Cardiac fibroblast (primary cell): ENCODE measurements at regions not wholly inside any gene's neighbourhood (a gene's known extent, or its start where the extent isn't known, plus 50 kb on each side); places are given as distances from the start of the nearest gene placed in this dataset.

ENCODE experiments used
- DNase-seq, 2 donors: peaks; one replicate each; pipeline versions ENCODE4 v3.0.0 to v3.0.0-alpha.2; 2010; ENCODE audit warnings: low read depth in 2 of 2
- H3K4me3 ChIP-seq, 2 donors: replicated peaks in 1 of 2; 1 replicate in 1 of 2; 2 replicates in 1 of 2; pipeline ENCODE4 v1.5.1; 2011; ENCODE audit warnings: low read depth in 2 of 2, low read length in 2 of 2, mild to moderate bottlenecking in 2 of 2, moderate library complexity in 1 of 2
- TF ChIP-seq, protein P1 (sequence below): IDR thresholded peaks from one replicate; pipeline ENCODE4 v1.5.1; 2011; ENCODE audit warnings: low read depth, mild to moderate bottlenecking, low read length, inconsistent platforms

DNA sequence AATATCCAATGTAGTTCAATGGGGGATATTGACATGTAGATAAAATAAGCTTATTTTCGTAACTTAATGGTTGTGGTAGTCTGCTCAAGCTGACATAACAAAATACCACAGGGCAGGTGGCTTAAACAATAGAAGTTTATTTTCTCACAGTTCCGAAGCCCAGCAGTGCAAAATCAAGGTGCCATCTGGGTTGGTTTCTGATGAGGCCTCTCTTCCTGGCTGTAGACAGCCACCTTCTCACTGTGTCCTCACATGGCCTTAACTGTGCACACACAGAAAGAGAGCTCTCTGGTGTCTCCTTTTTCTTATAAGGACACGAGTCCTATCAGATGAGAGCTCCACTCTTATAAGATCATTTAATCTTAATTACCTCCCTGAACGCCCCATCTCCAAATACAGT lies 64.8 kb upstream of the IPO9 start:
- TF ChIP-seq, protein P1, sequence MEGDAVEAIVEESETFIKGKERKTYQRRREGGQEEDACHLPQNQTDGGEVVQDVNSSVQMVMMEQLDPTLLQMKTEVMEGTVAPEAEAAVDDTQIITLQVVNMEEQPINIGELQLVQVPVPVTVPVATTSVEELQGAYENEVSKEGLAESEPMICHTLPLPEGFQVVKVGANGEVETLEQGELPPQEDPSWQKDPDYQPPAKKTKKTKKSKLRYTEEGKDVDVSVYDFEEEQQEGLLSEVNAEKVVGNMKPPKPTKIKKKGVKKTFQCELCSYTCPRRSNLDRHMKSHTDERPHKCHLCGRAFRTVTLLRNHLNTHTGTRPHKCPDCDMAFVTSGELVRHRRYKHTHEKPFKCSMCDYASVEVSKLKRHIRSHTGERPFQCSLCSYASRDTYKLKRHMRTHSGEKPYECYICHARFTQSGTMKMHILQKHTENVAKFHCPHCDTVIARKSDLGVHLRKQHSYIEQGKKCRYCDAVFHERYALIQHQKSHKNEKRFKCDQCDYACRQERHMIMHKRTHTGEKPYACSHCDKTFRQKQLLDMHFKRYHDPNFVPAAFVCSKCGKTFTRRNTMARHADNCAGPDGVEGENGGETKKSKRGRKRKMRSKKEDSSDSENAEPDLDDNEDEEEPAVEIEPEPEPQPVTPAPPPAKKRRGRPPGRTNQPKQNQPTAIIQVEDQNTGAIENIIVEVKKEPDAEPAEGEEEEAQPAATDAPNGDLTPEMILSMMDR = no peak
- DNase-seq = no peak
- H3K4me3 ChIP-seq = no peak overlapping the region

DNA sequence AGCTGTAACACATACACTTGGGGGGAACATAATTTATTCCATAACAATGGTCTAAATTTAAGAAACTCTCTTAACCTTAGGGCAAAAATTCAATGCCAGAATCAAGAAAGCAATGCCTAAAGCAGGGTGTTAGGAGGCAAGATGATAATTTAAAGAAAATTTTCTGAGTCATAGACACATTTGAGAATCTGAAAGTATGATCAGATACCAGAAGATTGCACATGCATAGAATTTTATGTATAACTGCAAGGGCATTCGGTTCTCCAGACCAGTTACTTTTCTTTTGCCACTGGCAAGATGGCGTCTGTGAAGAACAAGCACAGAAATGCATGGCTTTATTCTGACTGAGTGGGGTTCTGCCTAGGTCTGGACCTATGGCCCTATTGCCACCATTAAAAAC lies 64.4 kb upstream of the IPO9 start:
- no peak for DNase-seq
- TF ChIP-seq, protein P1 = no peak
- no peak overlapping the region for H3K4me3 ChIP-seq

DNA sequence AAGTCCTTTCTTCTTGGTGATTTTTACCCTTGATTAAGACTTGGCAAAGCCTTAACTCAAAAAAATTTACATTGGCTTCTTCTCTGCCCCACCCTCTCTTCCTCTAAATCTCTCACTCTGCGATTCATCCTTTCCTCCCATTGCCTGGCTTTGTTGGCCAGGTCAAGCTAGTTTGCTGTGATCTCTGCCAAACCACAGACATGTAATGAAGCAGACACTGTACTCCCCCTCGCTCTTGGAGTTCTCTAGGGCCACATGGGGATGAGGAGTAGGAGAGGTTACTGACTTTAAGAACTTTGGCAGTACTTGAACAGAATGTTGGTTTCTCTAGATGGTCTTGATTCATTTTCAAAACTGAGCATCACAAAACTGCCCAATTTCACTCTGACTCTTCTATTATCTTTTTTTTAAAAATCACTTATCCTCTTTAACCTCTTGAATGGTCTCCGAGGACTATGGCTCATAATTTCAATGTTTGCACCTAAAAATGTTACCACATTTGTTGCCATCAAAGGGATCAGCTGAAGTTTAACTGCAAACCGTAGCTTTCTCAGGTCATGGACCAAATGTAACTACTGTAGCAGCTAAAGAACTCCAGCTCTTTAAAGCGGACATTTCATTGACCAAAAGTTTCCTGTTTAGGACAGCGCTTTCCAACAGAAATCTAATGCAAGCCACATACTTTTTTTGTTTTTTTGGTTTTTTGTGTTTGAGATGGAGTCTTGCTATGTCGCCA lies 62.7 kb upstream of the IPO9 start:
- peak; percentile 95 to 98 for DNase-seq
- TF ChIP-seq, protein P1 = no peak
- no peak overlapping the region for H3K4me3 ChIP-seq

DNA sequence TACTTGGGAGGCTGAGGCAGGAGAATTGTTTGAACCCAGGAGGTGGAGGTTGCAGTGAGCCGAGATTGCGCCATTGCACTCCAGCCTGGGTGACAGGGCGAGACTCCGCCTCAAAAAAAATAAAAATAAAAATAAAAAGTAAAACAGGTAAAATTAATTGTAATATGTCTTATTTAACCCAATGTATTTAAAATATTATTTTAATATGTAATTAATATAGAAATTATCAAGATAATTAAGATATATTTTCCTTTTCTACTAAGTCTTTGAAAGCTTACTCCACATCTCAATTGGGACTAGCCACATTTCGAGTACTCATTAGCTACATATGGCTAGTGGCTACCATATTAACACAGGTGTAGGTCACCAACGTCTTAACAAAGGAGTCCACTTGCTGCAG lies 61.6 kb upstream of the IPO9 start:
- TF ChIP-seq, protein P1 = no peak
- H3K4me3 ChIP-seq = no peak overlapping the region
- no peak for DNase-seq

DNA sequence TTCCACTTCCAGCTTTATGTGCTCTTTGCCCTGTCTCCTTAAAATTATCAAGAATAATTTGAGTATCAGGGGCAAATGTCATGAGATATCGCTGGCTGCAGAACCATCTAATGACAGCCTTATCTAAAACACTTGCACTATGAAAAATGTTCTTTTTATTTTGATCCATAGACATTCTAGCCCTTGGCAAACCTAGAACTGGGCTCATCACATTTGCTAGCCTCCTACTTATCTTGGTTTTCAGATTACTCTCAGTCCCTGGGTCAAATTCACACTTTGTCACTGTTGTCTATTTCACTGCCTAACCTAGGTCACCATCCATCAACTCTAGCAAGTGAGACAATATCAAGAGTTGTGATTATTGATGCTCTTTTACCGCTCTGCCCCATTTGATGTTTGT lies 59.9 kb upstream of the IPO9 start:
- H3K4me3 ChIP-seq = no peak overlapping the region
- peak in 1 of 2 donors; percentile 33 for DNase-seq
- TF ChIP-seq, protein P1 = no peak

DNA sequence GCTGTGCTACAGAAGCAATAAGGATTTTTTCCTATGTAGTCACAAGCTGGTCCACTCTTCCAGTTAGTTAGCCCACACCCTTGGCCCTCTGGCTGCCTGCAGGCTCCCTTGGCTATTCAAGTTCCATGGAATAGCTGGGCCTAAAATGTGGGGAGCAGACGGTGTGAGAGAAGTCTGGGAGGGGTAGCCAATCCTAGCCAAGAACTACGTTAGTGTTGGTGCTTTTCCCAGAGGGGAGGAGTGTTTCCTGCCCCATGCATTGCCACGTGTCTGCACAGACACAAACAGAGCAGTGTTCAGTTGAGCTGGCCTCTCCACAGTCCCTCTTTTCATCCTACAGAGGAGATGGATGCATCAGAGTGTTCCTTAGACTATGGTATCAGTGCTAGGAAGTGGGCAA lies 59.0 kb upstream of the IPO9 start:
- peak; percentile 90 to 92 for DNase-seq
- TF ChIP-seq, protein P1 = no peak
- H3K4me3 ChIP-seq = no peak overlapping the region

DNA sequence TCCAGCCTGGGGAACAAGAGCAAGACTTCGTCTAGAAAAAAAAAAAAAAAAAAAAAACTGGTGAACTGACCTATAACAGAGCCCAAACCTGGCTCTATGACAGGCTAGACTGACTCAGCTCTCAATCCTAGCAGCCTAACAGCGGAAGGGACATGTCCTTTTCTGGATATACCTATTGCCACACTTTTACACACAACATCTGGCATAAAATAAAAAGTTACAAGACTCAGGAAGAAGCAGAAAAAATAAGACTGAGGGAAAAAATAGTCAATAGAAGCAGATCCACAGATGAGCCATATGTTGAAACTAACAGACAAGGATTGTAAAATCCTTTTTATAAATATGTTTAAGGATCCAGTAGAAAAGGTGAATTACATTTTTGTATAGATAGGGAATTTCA lies 57.5 kb upstream of the IPO9 start:
- TF ChIP-seq, protein P1 = no peak
- DNase-seq = peak; percentile 83 to 98
- no peak overlapping the region for H3K4me3 ChIP-seq
